ENCODE measurements at regions not wholly inside any gene's neighbourhood (a gene's known extent, or its start where the extent isn't known, plus 50 kb on each side); places are given as distances from the start of the nearest gene placed in this dataset.

- no peak for TF ChIP-seq CTCF (IDR thresholded peaks at IDR 0.05)
- TF ChIP-seq POLR2A (IDR thresholded peaks at IDR 0.05), result no peak
These were observed 947.9 kb downstream of the PCDH17 start for GRCh38 chr13:58579468-58579867.

All from heart left ventricle (tissue), 13 donors.